GM12878 (cell line): ENCODE measurements at regions not wholly inside any gene's neighbourhood (a gene's known extent, or its start where the extent isn't known, plus 50 kb on each side); places are given as distances from the start of the nearest gene placed in this dataset.

Experiments
- ATAC-seq: fragments of 200-7000 bp; cut with Tn5 transposase; 3 replicates; pipeline ENCODE4 v1.9.1; 2020; ENCODE audit warnings: mild to moderate bottlenecking, moderate library complexity
- BruUV-seq: library from RNA; stranded (reverse); fragments of 400-500 nt; replicated peaks from 2 replicates; lab custom pipeline; 2021; lab: Mats Ljungman, UMichigan
- CTCF ChIA-PET: fragments of 300-600 bp; sonication (Branson Sonifier 250); formaldehyde crosslinking; extraction: SDS; loops from one replicate; lab custom pipeline; 2021; ENCODE audit warnings: inconsistent platforms; lab: Yijun Ruan, JAX
- POLR2A ChIA-PET: fragments of 350-600 bp; formaldehyde crosslinking; extraction: SDS; loops from one replicate; lab custom pipeline; 2021; ENCODE audit warnings: inconsistent platforms; lab: Charles Lee
- RAD21 ChIA-PET: fragments of 300-600 bp; sonication (Branson Sonifier 250); formaldehyde crosslinking; loops from one replicate; lab custom pipeline; 2023; ENCODE audit warnings: antibody characterized with exemption; ENCODE audit not compliant: unreplicated experiment; lab: Charles Lee
- SMC1A ChIA-PET: fragments of 300-600 bp; sonication (Branson Sonifier 250); formaldehyde crosslinking; loops from one replicate; lab custom pipeline; 2023; ENCODE audit not compliant: unreplicated experiment, uncharacterized antibody; lab: Charles Lee
- DNase-seq: peaks from one replicate; pipeline ENCODE4 v3.0.0-alpha.2; 2011; ENCODE audit warnings: low read depth, low spot score
- FAIRE-seq: peaks from 3 replicates; lab custom pipeline; 2011; peaks lifted over from hg19 to GRCh38; lab: Jason Lieb, UNC
- H2AFZ ChIP-seq: 2 replicates; pipeline ENCODE4 v1.6.0; 2011; ENCODE audit warnings: low read depth, low read length, control low read depth; ENCODE audit not compliant: control insufficient read depth
- H3K27ac ChIP-seq: 2 replicates; pipeline ENCODE4 v1.5.1; 2011; ENCODE audit warnings: control low read depth; ENCODE audit not compliant: control insufficient read depth, insufficient read depth
- H3K27me3 ChIP-seq, 2 experiments: replicated peaks in 1 of 2; 2 replicates each; pipeline versions ENCODE4 v1.6.0 to v1.6.1; 2011; ENCODE audit warnings: low read length in 1 of 2; ENCODE audit not compliant: control insufficient read depth in 2 of 2, insufficient read depth in 2 of 2
- H3K36me3 ChIP-seq, 2 experiments: 2 replicates each; pipeline ENCODE4 v1.5.1; 2011; ENCODE audit warnings: low read length in 1 of 2; ENCODE audit not compliant: control insufficient read depth in 2 of 2, insufficient read depth in 2 of 2
- H3K4me1 ChIP-seq: 2 replicates; pipeline ENCODE4 v1.6.1; 2011; ENCODE audit warnings: mild to moderate bottlenecking, low read length, moderate library complexity, mixed read lengths; ENCODE audit not compliant: control insufficient read depth, insufficient read depth
- H3K4me2 ChIP-seq: 2 replicates; pipeline ENCODE4 v1.6.0; 2011; ENCODE audit warnings: control low read depth; ENCODE audit not compliant: control insufficient read depth, insufficient read depth
- H3K4me3 ChIP-seq: fragments of 200-600 bp; sonication (generic); 2 replicates; pipeline ENCODE4 v1.5.1; 2016
- H3K79me2 ChIP-seq: 2 replicates; pipeline ENCODE4 v1.6.0; 2011; ENCODE audit warnings: low read length; ENCODE audit not compliant: control insufficient read depth, insufficient read depth
- H3K9ac ChIP-seq: 2 replicates; pipeline ENCODE4 v1.8.0; 2011; ENCODE audit warnings: low read length, control low read depth, mixed read lengths; ENCODE audit not compliant: control insufficient read depth, insufficient read depth
- H3K9me3 ChIP-seq: replicated peaks from 3 replicates; pipeline ENCODE4 v1.5.1; 2011; ENCODE audit warnings: mild to moderate bottlenecking, low read length; ENCODE audit not compliant: control insufficient read depth, insufficient read depth
- H4K20me1 ChIP-seq: 2 replicates; pipeline ENCODE4 v1.6.0; 2011; ENCODE audit not compliant: control insufficient read depth, insufficient read depth
- BCL11A ChIP-seq: IDR thresholded peaks from 2 replicates; pipeline ENCODE4 v1.6.1; 2011; ENCODE audit warnings: low read depth, low read length
- CEBPZ ChIP-seq: fragments of 150-350 bp; IDR thresholded peaks from 2 replicates; pipeline ENCODE4 v1.6.1; 2016; ENCODE audit warnings: low read depth, low read length
- CREB1 ChIP-seq: IDR thresholded peaks from 2 replicates; pipeline ENCODE4 v1.6.1; 2012; ENCODE audit warnings: low read depth, mild to moderate bottlenecking, inconsistent platforms
- FOXM1 ChIP-seq: IDR thresholded peaks from 2 replicates; pipeline ENCODE4 v1.6.1; 2012; ENCODE audit warnings: low read depth, mild to moderate bottlenecking, inconsistent platforms, low read length, moderate library complexity
- IRF4 ChIP-seq: IDR thresholded peaks from 2 replicates; pipeline ENCODE4 v1.6.1; 2011; ENCODE audit warnings: low read depth, low read length
- JUNB ChIP-seq: IDR thresholded peaks from 2 replicates; pipeline ENCODE4 v1.6.1; 2016; ENCODE audit warnings: antibody characterized with exemption, mild to moderate bottlenecking
- MEF2A ChIP-seq: IDR thresholded peaks from 2 replicates; pipeline ENCODE4 v1.6.1; 2011; ENCODE audit warnings: low read depth, mild to moderate bottlenecking, low read length, moderate library complexity; ENCODE audit not compliant: insufficient read depth
- POLR2A ChIP-seq: IDR thresholded peaks from 2 replicates; pipeline ENCODE4 v1.6.1; 2011; ENCODE audit warnings: low read depth, mild to moderate bottlenecking, low read length
- POLR2AphosphoS5 ChIP-seq: IDR thresholded peaks from 2 replicates; pipeline ENCODE4 v1.6.1; 2011; ENCODE audit warnings: mild to moderate bottlenecking, low read length, inconsistent platforms
- RFX5 ChIP-seq: IDR thresholded peaks from 2 replicates; pipeline ENCODE4 v1.6.1; 2011; ENCODE audit warnings: low read depth, low read length, improper control_type of control experiment
- RUNX3 ChIP-seq: IDR thresholded peaks from 2 replicates; pipeline ENCODE4 v1.6.1; 2012; ENCODE audit warnings: low read length, inconsistent platforms
- SREBF2 ChIP-seq: IDR thresholded peaks from 2 replicates; pipeline ENCODE4 v1.6.1; 2012; ENCODE audit warnings: mild to moderate bottlenecking, low read length
- SUZ12 ChIP-seq: fragments of 200-600 bp; sonication (generic); IDR thresholded peaks from one replicate; pipeline ENCODE4 v1.6.1; 2018; ENCODE audit warnings: antibody characterized with exemption, mild to moderate bottlenecking; ENCODE audit not compliant: unreplicated experiment
- TAF1 ChIP-seq: IDR thresholded peaks from 2 replicates; pipeline ENCODE4 v1.6.1; 2011; ENCODE audit warnings: mild to moderate bottlenecking, low read depth, low read length, borderline replicate concordance
- YBX1 ChIP-seq: fragments of 450-650 bp; IDR thresholded peaks from 2 replicates; pipeline ENCODE4 v1.6.1; 2016; ENCODE audit warnings: antibody characterized with exemption
- ZNF274 ChIP-seq: IDR thresholded peaks from one replicate; pipeline ENCODE4 v1.8.0; 2011; ENCODE audit not compliant: insufficient read length, insufficient read depth
- WGBS: methylation state at CpG from one replicate; pipeline ENCODE4 v1.1.6; 2016; ENCODE audit warnings: low lambda C conversion rate; ENCODE audit not compliant: insufficient replicate concordance, insufficient coverage; ENCODE audit errors: missing lambda C conversion rate; 5-methylcytosine and 5-hydroxymethylcytosine counted together
- in situ Hi-C: fragments of 300-500 bp; cut with MboI; formaldehyde crosslinking; loops from 9 replicates; pipeline ENCODE4 v1.14.3; 2018; ENCODE audit warnings: mixed read lengths
- intact Hi-C: fragments of 100-400 bp; cut with micrococcal nuclease; formaldehyde crosslinking; loops from one replicate; pipeline ENCODE4 v1.14.2; 2022; ENCODE audit not compliant: unreplicated experiment

DNA sequence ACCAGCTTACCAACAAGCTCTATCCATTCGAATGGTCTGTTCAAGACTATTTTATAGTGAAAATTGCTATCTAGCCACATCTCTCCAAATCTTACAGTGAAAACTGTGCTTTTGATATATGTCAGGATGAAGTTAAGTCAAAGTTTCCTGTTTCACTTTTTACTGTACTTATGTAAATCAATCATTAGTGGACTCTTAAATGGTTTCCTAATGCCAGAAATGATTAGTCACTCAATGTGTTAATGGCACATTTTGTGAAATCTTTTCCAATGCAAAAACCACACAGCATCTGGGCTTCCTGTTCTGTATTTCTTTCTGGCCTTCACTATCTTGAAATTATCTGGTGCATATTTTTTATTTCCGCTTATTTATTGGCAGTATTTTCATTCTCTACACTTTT is 87.3 kb upstream of the STEAP1B start:
- ATAC-seq (no peak), FAIRE-seq (no peak)
- H2AFZ ChIP-seq = no peak overlapping the region

DNA sequence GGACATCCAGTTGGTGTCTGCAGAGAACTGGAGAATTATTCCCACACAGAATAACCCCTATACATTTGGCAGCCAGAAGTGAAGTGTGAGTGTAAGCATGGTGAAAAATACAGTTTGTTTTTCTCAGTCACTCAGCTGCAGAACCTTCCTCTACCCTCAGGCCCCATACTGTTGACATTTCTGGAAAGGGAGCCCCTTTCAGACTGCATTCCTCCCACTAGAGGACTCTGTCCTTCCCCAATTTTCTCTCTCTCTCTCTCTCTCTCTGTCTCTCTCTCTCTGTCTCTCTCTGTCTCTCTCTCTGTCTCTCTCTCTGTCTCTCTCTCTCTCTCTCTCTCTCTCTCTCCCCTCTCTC is 86.8 kb upstream of the STEAP1B start:
- DNase-seq (no peak), FAIRE-seq (no peak), ATAC-seq (no peak)
- no peak for TF ChIP-seq CREB1
- TF ChIP-seq POLR2A = no peak
- TF ChIP-seq BCL11A = no peak
- no peak for TF ChIP-seq CEBPZ
- TF ChIP-seq MEF2A = no peak
- no peak for TF ChIP-seq ZNF274
- TF ChIP-seq JUNB = no peak
- no peak for TF ChIP-seq SREBF2
- TF ChIP-seq RFX5 = no peak
- no peak for TF ChIP-seq POLR2AphosphoS5
- TF ChIP-seq TAF1 = no peak
- no peak for TF ChIP-seq SUZ12
- no peak for TF ChIP-seq IRF4
- Histone ChIP-seq H3K9ac (no peak overlapping the region), H3K79me2 (no peaks in the 10 kb centered on the region), H3K36me3 (no peaks in the 10 kb centered on the region), H3K9me3 (no peaks in the 10 kb centered on the region; the same call in 2 of the 3 replicates), H3K27ac (no peak overlapping the region), H4K20me1 (no peaks in the 10 kb centered on the region), H3K4me1 (peaks cover 11% of the 10 kb centered on the region), H2AFZ (no peak overlapping the region), H3K4me3 (no peak overlapping the region), H3K4me2 (no peak overlapping the region), H3K27me3 (peaks cover 1 to 11% of the 10 kb centered on the region in 2 experiments)
- ChIA-PET CTCF (no interaction called here), SMC1A (no interaction called here), POLR2A (interaction anchor here (0.7 kb wide), 1 partner anchor 376 kb away, joined by 4 read pairs; no protein-coding TSS in a partner anchor), RAD21 (no interaction called here)
- intact Hi-C loops (no loop called here), in situ Hi-C loops (no loop called here)
- BruUV-seq = no TSS peak

More for the DNA sequence above, 87.3 kb upstream of the STEAP1B start:
- peak; percentile 33; the same call in 1 of the 2 replicates for TF ChIP-seq RUNX3
- TF ChIP-seq FOXM1 = no peak
- no peak for TF ChIP-seq YBX1
- TF ChIP-seq, all 136 proteins: peak for 1
- Histone ChIP-seq H3K79me2 (no peaks in the 10 kb centered on the region), H3K4me1 (peaks cover 11% of the 10 kb centered on the region), H3K27me3 (peaks cover 1 to 11% of the 10 kb centered on the region in 2 experiments), H3K4me2 (no peak overlapping the region), H4K20me1 (no peaks in the 10 kb centered on the region), H3K27ac (no peak overlapping the region), H3K9ac (no peak overlapping the region), H3K36me3 (no peaks in the 10 kb centered on the region), H3K9me3 (no peaks in the 10 kb centered on the region; the same call in 2 of the 3 replicates), H3K4me3 (no peak overlapping the region)
- DNase-seq = no peak
- ChIA-PET POLR2A (interaction anchor here (0.7 kb wide), 1 partner anchor 376 kb away, joined by 4 read pairs; no protein-coding TSS in a partner anchor), RAD21 (no interaction called here), SMC1A (no interaction called here), CTCF (interaction anchor here (0.8 kb wide), 1 partner anchor 9 kb away, joined by 4 read pairs; no protein-coding TSS in a partner anchor)
- intact Hi-C loops (no loop called here), in situ Hi-C loops (no loop called here)
- 2% methylated on average over 2 of the region's 2 CpGs for WGBS
- BruUV-seq = no TSS peak
